Transverse colon (tissue), 3 donors: ENCODE measurements at regions not wholly inside any gene's neighbourhood (a gene's known extent, or its start where the extent isn't known, plus 50 kb on each side); places are given as distances from the start of the nearest gene placed in this dataset.
"Not testable (repeated sequence)": the region's sequence is repeated elsewhere in the genome, so short reads cannot be mapped to it uniquely, and the experiment has no call there.

Experiments
- CTCF ChIP-seq, 5 experiments: fragments of 200-600 bp in 3 of 5; fragments of 450-650 bp in 2 of 5; sonication (generic) in 3 of 5; IDR thresholded peaks; 1 replicate in 2 of 5; 2 replicates in 3 of 5; pipeline ENCODE4 v1.5.1; 2016 to 2017; ENCODE audit warnings: antibody characterized with exemption in 5 of 5, inconsistent platforms in 3 of 5, mild to moderate bottlenecking in 2 of 5, moderate library complexity in 1 of 5
- EP300 ChIP-seq: sonication (generic); formaldehyde crosslinking; IDR thresholded peaks from one replicate; pipeline ENCODE4 v1.6.1; 2017; ENCODE audit warnings: antibody characterized with exemption, low read depth

GRCh38 chr6:28800647-28801046 is 123.1 kb downstream of the TRIM27 start:
- not testable (repeated sequence) for TF ChIP-seq CTCF (IDR thresholded peaks at IDR 0.05); EP300
